PFSK-1 (cell line): ENCODE measurements at regions not wholly inside any gene's neighbourhood (a gene's known extent, or its start where the extent isn't known, plus 50 kb on each side); places are given as distances from the start of the nearest gene placed in this dataset.

Source experiments
- FOXP2 ChIP-seq: optimal IDR thresholded peaks from 2 replicates; pipeline ENCODE3; 2011; ENCODE audit warnings: borderline replicate concordance, control low read depth, inconsistent platforms; ENCODE audit not compliant: insufficient read depth; ENCODE audit errors: extremely low read length, extremely low read depth
- POLR2AphosphoS5 ChIP-seq: IDR thresholded peaks from 2 replicates; pipeline ENCODE4 v1.6.1; 2012; ENCODE audit warnings: low read depth, mild to moderate bottlenecking, control low read depth, low read length, moderate library complexity
- SIN3A ChIP-seq: IDR thresholded peaks from 2 replicates; pipeline ENCODE4 v1.6.1; 2012; ENCODE audit warnings: mild to moderate bottlenecking, low read length, moderate library complexity, borderline replicate concordance; ENCODE audit not compliant: insufficient read depth
- TAF1 ChIP-seq: IDR thresholded peaks from 2 replicates; pipeline ENCODE4 v1.6.1; 2012; ENCODE audit warnings: low read length, control low read depth, borderline replicate concordance; ENCODE audit not compliant: insufficient read depth
- TF ChIP-seq, protein P1 (sequence below), 2 experiments: IDR thresholded peaks; 2 replicates each; pipeline versions ENCODE4 v1.6.1 to v1.8.0; 2011 to 2012; ENCODE audit warnings: low read depth in 2 of 2, low read length in 2 of 2, control low read depth in 1 of 2, inconsistent platforms in 1 of 2, mild to moderate bottlenecking in 1 of 2, moderate library complexity in 1 of 2; ENCODE audit not compliant: insufficient read depth in 1 of 2

DNA sequence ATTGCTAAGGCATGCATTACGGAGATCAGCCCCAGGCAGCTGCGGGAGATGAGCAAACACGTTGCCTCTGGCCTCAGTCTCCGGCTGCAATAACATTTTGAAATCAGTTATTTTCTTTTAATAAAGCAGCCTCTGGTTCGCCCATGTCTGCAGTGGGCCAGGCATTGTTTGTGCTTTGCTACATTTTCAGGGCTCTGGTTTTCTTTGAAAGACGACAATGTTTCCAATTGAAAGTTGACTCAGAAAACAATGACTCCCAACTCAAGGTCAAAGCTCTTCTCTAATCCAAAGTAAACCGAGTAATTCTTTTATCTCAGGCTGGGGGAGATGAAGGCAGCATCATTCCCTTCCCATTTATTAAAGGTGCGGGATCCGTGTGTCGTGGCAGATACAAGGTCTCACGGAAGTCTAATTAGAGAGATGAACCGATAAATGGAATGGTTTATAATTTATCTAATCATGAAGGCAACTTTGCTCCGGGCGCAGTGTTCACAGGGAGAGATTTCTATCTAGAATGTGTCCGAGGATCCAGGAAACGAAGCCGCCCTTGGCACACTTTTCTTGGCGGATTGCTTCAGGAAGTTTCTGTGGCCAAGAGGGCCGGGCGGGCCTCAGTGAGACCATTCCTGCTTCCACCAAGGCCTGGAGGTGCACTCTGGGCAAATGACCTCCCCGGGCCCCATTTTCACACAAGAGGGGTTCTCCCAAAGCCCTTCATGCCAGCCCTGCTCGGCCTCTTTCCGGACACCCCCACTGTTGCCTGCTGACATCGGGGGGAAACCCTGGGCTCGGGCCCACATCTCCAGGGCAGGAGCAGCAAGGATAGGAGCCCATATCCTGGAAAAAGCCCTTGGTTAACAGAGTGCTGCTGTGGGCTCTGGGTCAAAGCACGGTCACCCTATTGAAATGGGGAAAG, 811.4 kb downstream of the BRD1 start:
- TF ChIP-seq POLR2AphosphoS5, result no peak
- TF ChIP-seq, protein P1, sequence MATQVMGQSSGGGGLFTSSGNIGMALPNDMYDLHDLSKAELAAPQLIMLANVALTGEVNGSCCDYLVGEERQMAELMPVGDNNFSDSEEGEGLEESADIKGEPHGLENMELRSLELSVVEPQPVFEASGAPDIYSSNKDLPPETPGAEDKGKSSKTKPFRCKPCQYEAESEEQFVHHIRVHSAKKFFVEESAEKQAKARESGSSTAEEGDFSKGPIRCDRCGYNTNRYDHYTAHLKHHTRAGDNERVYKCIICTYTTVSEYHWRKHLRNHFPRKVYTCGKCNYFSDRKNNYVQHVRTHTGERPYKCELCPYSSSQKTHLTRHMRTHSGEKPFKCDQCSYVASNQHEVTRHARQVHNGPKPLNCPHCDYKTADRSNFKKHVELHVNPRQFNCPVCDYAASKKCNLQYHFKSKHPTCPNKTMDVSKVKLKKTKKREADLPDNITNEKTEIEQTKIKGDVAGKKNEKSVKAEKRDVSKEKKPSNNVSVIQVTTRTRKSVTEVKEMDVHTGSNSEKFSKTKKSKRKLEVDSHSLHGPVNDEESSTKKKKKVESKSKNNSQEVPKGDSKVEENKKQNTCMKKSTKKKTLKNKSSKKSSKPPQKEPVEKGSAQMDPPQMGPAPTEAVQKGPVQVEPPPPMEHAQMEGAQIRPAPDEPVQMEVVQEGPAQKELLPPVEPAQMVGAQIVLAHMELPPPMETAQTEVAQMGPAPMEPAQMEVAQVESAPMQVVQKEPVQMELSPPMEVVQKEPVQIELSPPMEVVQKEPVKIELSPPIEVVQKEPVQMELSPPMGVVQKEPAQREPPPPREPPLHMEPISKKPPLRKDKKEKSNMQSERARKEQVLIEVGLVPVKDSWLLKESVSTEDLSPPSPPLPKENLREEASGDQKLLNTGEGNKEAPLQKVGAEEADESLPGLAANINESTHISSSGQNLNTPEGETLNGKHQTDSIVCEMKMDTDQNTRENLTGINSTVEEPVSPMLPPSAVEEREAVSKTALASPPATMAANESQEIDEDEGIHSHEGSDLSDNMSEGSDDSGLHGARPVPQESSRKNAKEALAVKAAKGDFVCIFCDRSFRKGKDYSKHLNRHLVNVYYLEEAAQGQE (IDR thresholded peaks at IDR 0.05; ENCODE audit: insufficient read depth in 1 of 2, low read depth in 2 of 2, low read length in 2 of 2), result no peak
- TF ChIP-seq TAF1, result no peak
- TF ChIP-seq SIN3A, result no peak
- TF ChIP-seq FOXP2, result no peak

DNA sequence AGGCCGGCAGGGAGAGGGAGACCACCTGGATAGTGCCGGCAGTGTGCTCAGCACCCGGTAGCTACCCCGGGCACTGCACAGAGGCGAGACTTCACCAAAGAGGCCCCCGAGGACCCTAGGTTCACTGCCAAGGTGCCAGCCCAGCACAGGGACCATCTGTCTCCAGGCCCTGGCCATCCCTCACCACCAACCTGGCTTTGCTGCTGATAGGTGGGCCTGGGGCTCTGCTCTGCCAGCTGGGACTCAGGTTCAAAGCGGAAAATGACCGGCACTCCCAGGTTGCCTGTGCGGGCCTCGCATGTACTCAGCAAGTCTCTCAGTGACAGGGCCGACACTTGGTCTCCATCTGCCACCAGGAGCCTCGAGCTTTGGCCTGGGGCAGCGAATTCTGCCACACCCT, 812.2 kb downstream of the BRD1 start:
- TF ChIP-seq POLR2AphosphoS5, result no peak
- no peak for TF ChIP-seq SIN3A
- TF ChIP-seq FOXP2, result no peak
- no peak for TF ChIP-seq TAF1
- TF ChIP-seq, protein P1 (IDR thresholded peaks at IDR 0.05; ENCODE audit: insufficient read depth in 1 of 2, low read depth in 2 of 2, low read length in 2 of 2), result no peak

DNA sequence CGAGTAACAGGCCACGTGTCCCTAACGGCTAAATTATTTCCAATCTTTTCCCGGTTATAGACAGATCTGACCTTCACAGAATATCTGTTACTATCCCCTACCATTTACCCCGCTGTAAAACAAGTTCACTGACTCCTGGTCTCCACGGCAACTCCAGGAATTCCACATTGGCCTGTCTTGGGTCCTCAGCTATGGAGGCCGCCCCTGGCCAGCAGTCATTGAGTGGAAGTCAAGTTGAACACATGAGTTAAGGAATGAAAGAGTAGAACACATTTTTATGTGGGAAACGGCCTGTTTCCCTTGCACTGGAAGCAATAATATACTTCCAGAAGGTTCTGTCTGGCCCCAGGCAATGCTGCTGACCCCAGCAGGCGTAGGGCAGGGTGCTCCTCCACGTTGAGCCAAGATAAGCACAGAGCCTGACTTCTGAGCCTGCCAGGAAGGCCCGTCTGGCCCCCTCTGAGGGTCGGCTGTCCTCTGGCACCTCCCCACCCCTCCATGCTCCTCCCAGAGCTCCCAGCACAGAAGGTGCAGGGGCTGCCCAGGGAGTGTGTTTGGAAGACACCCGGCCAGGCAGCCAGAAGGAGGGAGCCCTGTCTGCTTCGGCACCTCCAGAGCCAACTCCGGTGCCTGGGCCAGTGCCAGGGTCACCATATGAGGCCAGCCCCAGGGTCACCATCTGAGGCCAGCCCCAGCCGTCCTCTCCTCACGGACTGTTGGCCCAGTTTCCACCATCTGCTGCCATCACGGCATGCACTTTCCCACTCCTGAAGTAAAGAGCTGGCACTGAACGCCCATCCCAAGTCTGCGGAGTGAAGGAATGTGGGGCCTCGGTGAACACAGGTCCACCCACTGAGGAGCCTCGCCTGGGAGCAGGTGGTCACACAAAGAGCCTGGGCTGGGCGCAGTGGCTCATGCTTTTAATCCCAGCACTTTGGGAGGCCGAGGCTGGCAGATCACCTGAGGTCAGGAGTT, 813.2 kb downstream of the BRD1 start:
- no peak for TF ChIP-seq POLR2AphosphoS5
- TF ChIP-seq SIN3A, result no peak
- no peak for TF ChIP-seq TAF1
- TF ChIP-seq, protein P1 (IDR thresholded peaks at IDR 0.05; ENCODE audit: insufficient read depth in 1 of 2, low read depth in 2 of 2, low read length in 2 of 2), result no peak
- TF ChIP-seq FOXP2, result no peak

DNA sequence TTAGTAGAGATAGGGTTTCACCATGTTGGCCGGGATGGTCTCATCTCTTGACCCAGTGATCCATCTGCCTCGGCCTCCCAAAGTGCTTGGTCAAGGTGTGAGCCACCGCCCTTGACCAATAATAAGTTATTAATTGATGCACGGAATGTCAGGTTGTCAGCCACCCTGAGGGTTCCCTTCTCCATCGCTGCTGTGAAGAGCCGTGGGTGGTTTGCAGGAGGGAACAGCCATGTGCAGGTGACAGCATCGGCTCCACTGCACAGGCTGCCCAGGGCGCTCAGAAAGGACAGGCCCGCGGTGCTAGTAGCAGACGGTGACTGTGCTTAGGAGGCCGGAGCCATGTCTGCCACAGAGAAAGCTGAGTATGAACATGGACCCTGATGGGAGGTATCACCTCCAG, 814.0 kb downstream of the BRD1 start:
- TF ChIP-seq, protein P1 (IDR thresholded peaks at IDR 0.05; ENCODE audit: insufficient read depth in 1 of 2, low read depth in 2 of 2, low read length in 2 of 2), result no peak
- TF ChIP-seq POLR2AphosphoS5, result no peak
- no peak for TF ChIP-seq TAF1
- no peak for TF ChIP-seq SIN3A
